HepG2 (cell line): ENCODE measurements at regions not wholly inside any gene's neighbourhood (a gene's known extent, or its start where the extent isn't known, plus 50 kb on each side); places are given as distances from the start of the nearest gene placed in this dataset.

Experiments used
- ADNP ChIP-seq: sonication (generic); formaldehyde crosslinking; IDR thresholded peaks from 2 replicates; pipeline ENCODE4 v1.4.0; 2020; ENCODE audit warnings: missing genetic modification reagents
- EZH2 ChIP-seq: conservative IDR thresholded peaks from 2 replicates; pipeline ENCODE4 v1.6.1; 2012; ENCODE audit warnings: mild to moderate bottlenecking, low read depth, low read length, moderate library complexity
- FOXP4 ChIP-seq: sonication (generic); formaldehyde crosslinking; IDR thresholded peaks from 2 replicates; pipeline ENCODE4 v1.4.0; 2020; ENCODE audit warnings: missing genetic modification reagents
- HDAC1 ChIP-seq: sonication (generic); formaldehyde crosslinking; IDR thresholded peaks from 2 replicates; pipeline ENCODE4 v1.5.1; 2020; ENCODE audit warnings: mild to moderate bottlenecking, missing genetic modification reagents
- PAWR ChIP-seq: sonication (generic); formaldehyde crosslinking; IDR thresholded peaks from 2 replicates; pipeline ENCODE4 v1.4.0; 2020; ENCODE audit warnings: missing genetic modification reagents, mild to moderate bottlenecking, borderline replicate concordance
- POLR2AphosphoS2 ChIP-seq: IDR thresholded peaks from 2 replicates; pipeline ENCODE4 v1.6.1; 2011; ENCODE audit warnings: low read depth, low read length, improper control_type of control experiment
- RAD21 ChIP-seq: fragments of 450-650 bp; formaldehyde crosslinking; IDR thresholded peaks from 2 replicates; pipeline ENCODE4 v1.5.0; 2020; ENCODE audit warnings: mild to moderate bottlenecking
- ZFP41 ChIP-seq: sonication (generic); formaldehyde crosslinking; IDR thresholded peaks from 2 replicates; pipeline ENCODE4 v1.4.0; 2020; ENCODE audit warnings: mild to moderate bottlenecking, missing genetic modification reagents, borderline replicate concordance
- ZNF24 ChIP-seq: fragments of 450-650 bp; IDR thresholded peaks from 2 replicates; pipeline ENCODE4 v1.6.1; 2017; ENCODE audit warnings: antibody characterized with exemption, mild to moderate bottlenecking
- TF ChIP-seq, protein P1 (sequence below): sonication (generic); formaldehyde crosslinking; IDR thresholded peaks from 2 replicates; pipeline ENCODE4 v1.5.0; 2020; ENCODE audit warnings: mild to moderate bottlenecking, missing genetic modification reagents, moderate library complexity
- TF ChIP-seq, protein P2 (sequence below), 2 experiments: sonication (generic) in 1 of 2; formaldehyde crosslinking in 1 of 2; IDR thresholded peaks; 2 replicates each; pipeline versions ENCODE4 v1.4.0 to v1.6.1; 2016 to 2020; ENCODE audit warnings: borderline replicate concordance in 1 of 2, low read depth in 1 of 2, mild to moderate bottlenecking in 1 of 2, missing genetic modification reagents in 1 of 2

- TF ChIP-seq EZH2 (no peak), ZFP41 (CRISPR knock-in tag) (no peak), PAWR (CRISPR knock-in tag) (no peak), RAD21 (CRISPR knock-in tag) (no peak), ZNF24 (no peak), POLR2AphosphoS2 (no peak), FOXP4 (CRISPR knock-in tag) (no peak), HDAC1 (CRISPR knock-in tag) (no peak), ADNP (CRISPR knock-in tag) (no peak)
- TF ChIP-seq, protein P1, sequence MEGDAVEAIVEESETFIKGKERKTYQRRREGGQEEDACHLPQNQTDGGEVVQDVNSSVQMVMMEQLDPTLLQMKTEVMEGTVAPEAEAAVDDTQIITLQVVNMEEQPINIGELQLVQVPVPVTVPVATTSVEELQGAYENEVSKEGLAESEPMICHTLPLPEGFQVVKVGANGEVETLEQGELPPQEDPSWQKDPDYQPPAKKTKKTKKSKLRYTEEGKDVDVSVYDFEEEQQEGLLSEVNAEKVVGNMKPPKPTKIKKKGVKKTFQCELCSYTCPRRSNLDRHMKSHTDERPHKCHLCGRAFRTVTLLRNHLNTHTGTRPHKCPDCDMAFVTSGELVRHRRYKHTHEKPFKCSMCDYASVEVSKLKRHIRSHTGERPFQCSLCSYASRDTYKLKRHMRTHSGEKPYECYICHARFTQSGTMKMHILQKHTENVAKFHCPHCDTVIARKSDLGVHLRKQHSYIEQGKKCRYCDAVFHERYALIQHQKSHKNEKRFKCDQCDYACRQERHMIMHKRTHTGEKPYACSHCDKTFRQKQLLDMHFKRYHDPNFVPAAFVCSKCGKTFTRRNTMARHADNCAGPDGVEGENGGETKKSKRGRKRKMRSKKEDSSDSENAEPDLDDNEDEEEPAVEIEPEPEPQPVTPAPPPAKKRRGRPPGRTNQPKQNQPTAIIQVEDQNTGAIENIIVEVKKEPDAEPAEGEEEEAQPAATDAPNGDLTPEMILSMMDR (CRISPR knock-in tag), result no peak
- TF ChIP-seq, protein P2, sequence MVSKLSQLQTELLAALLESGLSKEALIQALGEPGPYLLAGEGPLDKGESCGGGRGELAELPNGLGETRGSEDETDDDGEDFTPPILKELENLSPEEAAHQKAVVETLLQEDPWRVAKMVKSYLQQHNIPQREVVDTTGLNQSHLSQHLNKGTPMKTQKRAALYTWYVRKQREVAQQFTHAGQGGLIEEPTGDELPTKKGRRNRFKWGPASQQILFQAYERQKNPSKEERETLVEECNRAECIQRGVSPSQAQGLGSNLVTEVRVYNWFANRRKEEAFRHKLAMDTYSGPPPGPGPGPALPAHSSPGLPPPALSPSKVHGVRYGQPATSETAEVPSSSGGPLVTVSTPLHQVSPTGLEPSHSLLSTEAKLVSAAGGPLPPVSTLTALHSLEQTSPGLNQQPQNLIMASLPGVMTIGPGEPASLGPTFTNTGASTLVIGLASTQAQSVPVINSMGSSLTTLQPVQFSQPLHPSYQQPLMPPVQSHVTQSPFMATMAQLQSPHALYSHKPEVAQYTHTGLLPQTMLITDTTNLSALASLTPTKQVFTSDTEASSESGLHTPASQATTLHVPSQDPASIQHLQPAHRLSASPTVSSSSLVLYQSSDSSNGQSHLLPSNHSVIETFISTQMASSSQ (IDR thresholded peaks at IDR 0.05; ENCODE audit: low read depth), result no peak
- TF ChIP-seq, protein P2 (CRISPR knock-in tag; IDR thresholded peaks at IDR 0.05; ENCODE audit: borderline replicate concordance), result no peak
Observed at GRCh38 chr3:43194069-43194468, 88.2 kb upstream of the POMGNT2 start.
